Adrenal gland (tissue), 5 donors: ENCODE measurements at regions not wholly inside any gene's neighbourhood (a gene's known extent, or its start where the extent isn't known, plus 50 kb on each side); places are given as distances from the start of the nearest gene placed in this dataset.

Experiments
- CTCF ChIP-seq, 6 experiments: fragments of 450-650 bp in 4 of 6; fragments of 200-600 bp in 2 of 6; sonication (generic) in 1 of 6; IDR thresholded peaks; 1 replicate in 5 of 6; 2 replicates in 1 of 6; pipeline versions ENCODE4 v1.5.1 to v1.8.0; 2016 to 2021; ENCODE audit warnings: antibody characterized with exemption in 6 of 6, mild to moderate bottlenecking in 2 of 6, moderate library complexity in 1 of 6
- POLR2A ChIP-seq, 2 donors: fragments of 450-650 bp; IDR thresholded peaks; one replicate each; pipeline ENCODE4 v1.6.1; 2017; ENCODE audit warnings: antibody characterized with exemption in 2 of 2, mild to moderate bottlenecking in 2 of 2, moderate library complexity in 1 of 2
- donor health status: DM: no; HTN: no; CAD: no.

DNA sequence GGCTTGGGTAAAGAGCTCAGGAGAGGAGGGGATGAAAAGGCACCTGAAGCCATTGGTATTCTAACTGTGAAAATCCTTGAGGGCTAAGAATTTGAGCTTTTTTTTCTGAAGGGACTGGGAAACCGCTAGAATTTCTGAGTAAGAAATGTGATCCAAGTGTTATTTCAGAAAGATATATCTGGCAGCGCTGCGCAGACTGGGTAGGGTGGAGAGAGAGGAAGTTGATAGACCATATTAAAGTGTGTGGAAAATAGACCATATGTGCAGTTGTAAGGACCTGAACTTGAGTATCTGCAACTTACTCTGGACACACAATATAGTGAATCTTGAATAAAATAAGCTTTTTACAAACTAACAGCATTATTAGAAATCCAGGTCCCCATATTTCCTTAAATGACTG lies 427.4 kb downstream of the NDFIP2 start:
- TF ChIP-seq CTCF (IDR thresholded peaks at IDR 0.05) (no peak), POLR2A (IDR thresholded peaks at IDR 0.05) (no peak)
